K562 (cell line): ENCODE measurements at regions not wholly inside any gene's neighbourhood (a gene's known extent, or its start where the extent isn't known, plus 50 kb on each side); places are given as distances from the start of the nearest gene placed in this dataset.

Experiments
- ATAC-seq: fragments of 200-7000 bp; cut with Tn5 transposase; 3 replicates; pipeline ENCODE4 v1.9.1; 2020; ENCODE audit warnings: moderate library complexity
- BruUV-seq: library from RNA; stranded (reverse); fragments of 400-500 nt; replicated peaks from 2 replicates; lab custom pipeline; 2021; lab: Mats Ljungman, UMichigan
- CTCF ChIA-PET: fragments of 300-600 bp; formaldehyde crosslinking; extraction: SDS; loops from one replicate; lab custom pipeline; 2021; ENCODE audit warnings: low intra/inter-chr PET ratio; lab: Yijun Ruan, JAX
- POLR2A ChIA-PET: fragments of 300-600, 350-650 bp; sonication (Branson Sonifier 250); formaldehyde crosslinking; extraction: SDS; loops from one replicate; lab custom pipeline; 2021; ENCODE audit warnings: antibody characterized with exemption, inconsistent platforms; lab: Yijun Ruan, JAX
- DNase-seq, 4 experiments: peaks; one replicate each; pipeline versions ENCODE4 v3.0.0 to v3.0.0-alpha.2; 2011 to 2018; ENCODE audit warnings: low spot score in 3 of 4, mixed read lengths in 3 of 4; ENCODE audit errors: extremely low read depth in 1 of 4
- FAIRE-seq: peaks from 2 replicates; lab custom pipeline; 2011; peaks lifted over from hg19 to GRCh38; lab: Jason Lieb, UNC
- H2AFZ ChIP-seq: 2 replicates; pipeline ENCODE4 v1.6.0; 2011; ENCODE audit warnings: low read depth, low read length, control low read depth, inconsistent platforms
- H3K27ac ChIP-seq: fragments of 200-600 bp; 3 replicates; pipeline ENCODE4 v1.8.0; 2011; ENCODE audit warnings: low read depth, mild to moderate bottlenecking, control low read depth, inconsistent platforms, low read length, moderate library complexity, mixed read lengths; ENCODE audit errors: extremely low read depth
- H3K27me3 ChIP-seq, 2 experiments: fragments of 300-600 bp in 1 of 2; 2 replicates in 1 of 2; 3 replicates in 1 of 2; pipeline versions ENCODE4 v1.6.0 to v1.8.0; 2011; ENCODE audit warnings: inconsistent platforms in 2 of 2, low read length in 2 of 2, mild to moderate bottlenecking in 1 of 2, mixed read lengths in 1 of 2, moderate library complexity in 1 of 2; ENCODE audit not compliant: control insufficient read depth in 2 of 2, insufficient read depth in 2 of 2
- H3K36me3 ChIP-seq: fragments of 300-600 bp; 3 replicates; pipeline ENCODE4 v1.8.0; 2011; ENCODE audit warnings: mild to moderate bottlenecking, low read length, inconsistent platforms; ENCODE audit not compliant: control insufficient read depth, insufficient read depth
- H3K4me1 ChIP-seq, 2 experiments: fragments of 200-600 bp in 1 of 2; replicated peaks in 1 of 2; 2 replicates in 1 of 2; 3 replicates in 1 of 2; pipeline versions ENCODE4 v1.5.1 to v1.8.0; 2011; ENCODE audit warnings: inconsistent platforms in 2 of 2, low read length in 2 of 2, mild to moderate bottlenecking in 1 of 2, mixed read lengths in 1 of 2, moderate library complexity in 1 of 2; ENCODE audit not compliant: control insufficient read depth in 2 of 2, insufficient read depth in 2 of 2
- H3K4me2 ChIP-seq: 2 replicates; pipeline ENCODE4 v1.6.1; 2011; ENCODE audit warnings: low read length, control low read depth, inconsistent platforms, mixed read lengths; ENCODE audit not compliant: insufficient read depth
- H3K4me3 ChIP-seq: fragments of 200-600 bp; sonication (generic), shearing (Covaris generic); 2 replicates; pipeline ENCODE4 v1.5.1; 2016; ENCODE audit warnings: control low read depth, inconsistent platforms
- H3K79me2 ChIP-seq: fragments of 200-600 bp; 3 replicates; pipeline ENCODE4 v1.8.0; 2011; ENCODE audit warnings: low read length, inconsistent platforms; ENCODE audit not compliant: control insufficient read depth, insufficient read depth
- H3K9ac ChIP-seq, 2 experiments: 2 replicates each; pipeline versions ENCODE4 v1.6.0 to v1.6.1; 2011; ENCODE audit warnings: low read depth in 2 of 2, low read length in 2 of 2, control low read depth in 1 of 2, inconsistent platforms in 1 of 2, mild to moderate bottlenecking in 1 of 2, mixed read lengths in 1 of 2; ENCODE audit not compliant: insufficient read depth in 1 of 2
- H3K9me1 ChIP-seq: one replicate; pipeline ENCODE4 v1.6.0; 2011; ENCODE audit warnings: inconsistent platforms, mild to moderate bottlenecking, low read length, moderate library complexity; ENCODE audit not compliant: control insufficient read depth, insufficient read depth
- H3K9me3 ChIP-seq: replicated peaks from 2 replicates; pipeline ENCODE4 v1.5.1; 2011; ENCODE audit warnings: low read depth, low read length, inconsistent platforms; ENCODE audit not compliant: control insufficient read depth, insufficient read depth
- H4K20me1 ChIP-seq: replicated peaks from 2 replicates; pipeline ENCODE4 v1.6.1; 2011; ENCODE audit warnings: low read length, inconsistent platforms, mixed read lengths; ENCODE audit not compliant: control insufficient read depth, insufficient read depth
- BRD9 ChIP-seq: fragments of 450-650 bp; IDR thresholded peaks from 2 replicates; pipeline ENCODE4 v1.6.1; 2018; ENCODE audit warnings: low read depth; ENCODE audit not compliant: partially characterized antibody
- DPF2 ChIP-seq: fragments of 450-650 bp; IDR thresholded peaks from 2 replicates; pipeline ENCODE4 v1.6.1; 2016
- GMEB1 ChIP-seq: fragments of 250-450 bp; sonication (Bioruptor Pico); IDR thresholded peaks from 2 replicates; pipeline ENCODE4 v1.4.0; 2020; ENCODE audit warnings: mild to moderate bottlenecking
- MCM3 ChIP-seq: fragments of 450-650 bp; IDR thresholded peaks from 2 replicates; pipeline ENCODE4 v1.6.1; 2016
- NR2C2 ChIP-seq, 2 experiments: fragments of 200-800 bp in 1 of 2; sonication (Bioruptor generic) in 1 of 2; sonication (generic) in 1 of 2; formaldehyde crosslinking in 1 of 2; IDR thresholded peaks; 2 replicates each; pipeline versions ENCODE4 v1.6.1 to v1.8.0; 2016 to 2022; ENCODE audit warnings: mild to moderate bottlenecking in 1 of 2, missing compliant biosample characterization in 1 of 2, missing genetic modification characterization in 1 of 2, missing genetic modification reagents in 1 of 2
- PPARD ChIP-seq: fragments of 250-450 bp; sonication (Bioruptor Pico); IDR thresholded peaks from 2 replicates; pipeline ENCODE4 v1.8.0; 2022; ENCODE audit warnings: inconsistent platforms, mild to moderate bottlenecking, moderate library complexity
- PREB ChIP-seq: sonication (generic); formaldehyde crosslinking; IDR thresholded peaks from 2 replicates; pipeline ENCODE4 v1.8.1; 2023; ENCODE audit warnings: mild to moderate bottlenecking, missing genetic modification reagents
- SMAD2 ChIP-seq: fragments of 150-350 bp; IDR thresholded peaks from 2 replicates; pipeline ENCODE4 v1.6.1; 2014; ENCODE audit warnings: low read depth, mild to moderate bottlenecking, low read length
- SRSF1 ChIP-seq: fragments of 200-400 bp; formaldehyde crosslinking; IDR thresholded peaks from 2 replicates; pipeline ENCODE4 v1.6.1; 2017; ENCODE audit warnings: mild to moderate bottlenecking, low read depth, low read length, moderate library complexity
- TAF9B ChIP-seq: fragments of 450-650 bp; IDR thresholded peaks from 2 replicates; pipeline ENCODE4 v1.6.1; 2018; ENCODE audit warnings: mild to moderate bottlenecking; ENCODE audit not compliant: partially characterized antibody
- TRIM24 ChIP-seq, 2 experiments: fragments of 450-650 bp; IDR thresholded peaks; 2 replicates each; pipeline ENCODE4 v1.6.1; 2016
- ZNF324 ChIP-seq: fragments of 250-450 bp; sonication (Bioruptor Pico); IDR thresholded peaks from 2 replicates; pipeline ENCODE4 v1.4.0; 2020; ENCODE audit warnings: mild to moderate bottlenecking
- WGBS: fragments of 100-300 bp; shearing (Covaris generic); methylation state at CpG from one replicate; pipeline ENCODE4 v1.1.6; 2016; ENCODE audit warnings: low coverage, mixed read lengths; ENCODE audit not compliant: insufficient coverage; ENCODE audit errors: missing lambda C conversion rate; 5-methylcytosine and 5-hydroxymethylcytosine counted together
- in situ Hi-C: fragments of 300-500 bp; cut with MboI; formaldehyde crosslinking; loops from 4 replicates; pipeline ENCODE4 v1.15.0; 2018; ENCODE audit warnings: inconsistent platforms, mixed read lengths
- intact Hi-C: fragments of 100-400 bp; cut with micrococcal nuclease; formaldehyde crosslinking; loops from 2 replicates; pipeline ENCODE4 v1.14.2; 2022

GRCh38 chr22:46052801-46053562 lies 76.0 kb upstream of the WNT7B start:
- intact Hi-C loops, result no loop called here
- H3K27me3 ChIP-seq, result no peaks in the 10 kb centered on the region
- H3K4me2 ChIP-seq, result no peak overlapping the region
- H3K9ac ChIP-seq, result no peak overlapping the region
- FAIRE-seq, result no peak
- no peak overlapping the region for H3K27ac ChIP-seq
- H3K9me1 ChIP-seq, result no peaks in the 10 kb centered on the region
- TF ChIP-seq MCM3, result no peak
- TF ChIP-seq TAF9B, result no peak
- TF ChIP-seq BRD9, result no peak
- TF ChIP-seq DPF2, result no peak
- no peak for TF ChIP-seq SRSF1
- TF ChIP-seq SMAD2, result no peak
- no peak for TF ChIP-seq GMEB1
- TF ChIP-seq ZNF324, result no peak
- TF ChIP-seq PREB (CRISPR knock-in tag), result no peak
- no peak for TF ChIP-seq NR2C2 (CRISPR knock-in tag; IDR thresholded peaks at IDR 0.05)
- no peak for TF ChIP-seq NR2C2 (tag; IDR thresholded peaks at IDR 0.05)
- no peak for TF ChIP-seq PPARD
- TF ChIP-seq TRIM24 (IDR thresholded peaks at IDR 0.05), result no peak
- no peak overlapping the region for H2AFZ ChIP-seq
- ChIA-PET CTCF (no interaction called here), POLR2A (interaction anchor here (0.5 kb wide), 1 partner anchor 113 kb away, joined by 3 read pairs; no protein-coding TSS in a partner anchor)
- in situ Hi-C loops, result no loop called here
- H3K4me1 ChIP-seq, result peaks cover 4 to 21% of the 10 kb centered on the region in 2 experiments; a peak in 3 of 5 replicates
- H3K9me3 ChIP-seq, result no peaks in the 10 kb centered on the region
- H4K20me1 ChIP-seq, result no peaks in the 10 kb centered on the region
- no peak for DNase-seq
- no peaks in the 10 kb centered on the region for H3K79me2 ChIP-seq
- H3K4me3 ChIP-seq, result no peak overlapping the region
- no peak for ATAC-seq
- no TSS peak for BruUV-seq
- WGBS, result 45% methylated on average over 16 of the region's 26 CpGs
- no peaks in the 10 kb centered on the region for H3K36me3 ChIP-seq
